ENCODE measurements at regions not wholly inside any gene's neighbourhood (a gene's known extent, or its start where the extent isn't known, plus 50 kb on each side); places are given as distances from the start of the nearest gene placed in this dataset.

DNA sequence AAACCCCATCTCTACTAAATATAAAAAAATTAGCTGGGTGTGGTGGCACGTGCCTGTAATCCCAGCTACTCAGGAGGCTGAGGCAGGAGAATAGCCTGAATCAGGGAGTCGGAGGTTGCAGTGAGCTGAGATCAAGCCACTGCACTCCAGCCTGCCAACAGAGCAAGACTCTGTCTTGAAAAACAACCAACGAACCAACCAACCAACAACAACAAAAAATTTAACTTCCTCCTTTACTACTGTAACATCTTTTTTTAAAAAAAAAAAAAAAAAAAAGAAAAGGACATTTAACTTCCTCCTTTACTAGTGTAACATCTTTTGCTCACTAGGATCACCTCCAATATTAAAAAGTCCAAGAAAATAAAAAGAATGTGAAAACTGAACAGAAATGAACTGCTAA is 92.3 kb upstream of the TMEM168 start:
- no peak overlapping the region for H3K4me3 ChIP-seq (ENCODE audit: low read depth, low read length)
- TF ChIP-seq ZFP37 (tag by site-specific recombination; IDR thresholded peaks at IDR 0.05) (no peak), ZNF311 (tag by site-specific recombination; IDR thresholded peaks at IDR 0.05; ENCODE audit: borderline replicate concordance) (no peak), SCRT1 (tag by site-specific recombination; IDR thresholded peaks at IDR 0.05; ENCODE audit: borderline replicate concordance) (no peak), EGR2 (tag by site-specific recombination; IDR thresholded peaks at IDR 0.05; ENCODE audit: low read depth) (no peak), ZNF473 (tag by site-specific recombination; IDR thresholded peaks at IDR 0.05) (no peak), ZBTB7A (tag by site-specific recombination; IDR thresholded peaks at IDR 0.05; ENCODE audit: low read depth) (no peak), ZNF341 (tag by site-specific recombination; IDR thresholded peaks at IDR 0.05; ENCODE audit: low read depth) (no peak), ZNF76 (tag by site-specific recombination; IDR thresholded peaks at IDR 0.05; ENCODE audit: borderline replicate concordance, low read depth) (no peak), ZNF747 (tag by site-specific recombination; IDR thresholded peaks at IDR 0.05) (no peak), ZSCAN23 (tag by site-specific recombination; IDR thresholded peaks at IDR 0.05) (no peak), ZNF561 (tag by site-specific recombination; IDR thresholded peaks at IDR 0.05; ENCODE audit: borderline replicate concordance) (no peak), ZNF175 (tag by site-specific recombination; IDR thresholded peaks at IDR 0.05) (no peak), KLF1 (tag by site-specific recombination; IDR thresholded peaks at IDR 0.05) (no peak), ZNF223 (tag by site-specific recombination; IDR thresholded peaks at IDR 0.05) (no peak)
- TF ChIP-seq, protein P1, sequence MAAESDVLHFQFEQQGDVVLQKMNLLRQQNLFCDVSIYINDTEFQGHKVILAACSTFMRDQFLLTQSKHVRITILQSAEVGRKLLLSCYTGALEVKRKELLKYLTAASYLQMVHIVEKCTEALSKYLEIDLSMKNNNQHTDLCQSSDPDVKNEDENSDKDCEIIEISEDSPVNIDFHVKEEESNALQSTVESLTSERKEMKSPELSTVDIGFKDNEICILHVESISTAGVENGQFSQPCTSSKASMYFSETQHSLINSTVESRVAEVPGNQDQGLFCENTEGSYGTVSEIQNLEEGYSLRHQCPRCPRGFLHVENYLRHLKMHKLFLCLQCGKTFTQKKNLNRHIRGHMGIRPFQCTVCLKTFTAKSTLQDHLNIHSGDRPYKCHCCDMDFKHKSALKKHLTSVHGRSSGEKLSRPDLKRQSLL (tag by site-specific recombination; IDR thresholded peaks at IDR 0.05), result no peak
- TF ChIP-seq, protein P2, sequence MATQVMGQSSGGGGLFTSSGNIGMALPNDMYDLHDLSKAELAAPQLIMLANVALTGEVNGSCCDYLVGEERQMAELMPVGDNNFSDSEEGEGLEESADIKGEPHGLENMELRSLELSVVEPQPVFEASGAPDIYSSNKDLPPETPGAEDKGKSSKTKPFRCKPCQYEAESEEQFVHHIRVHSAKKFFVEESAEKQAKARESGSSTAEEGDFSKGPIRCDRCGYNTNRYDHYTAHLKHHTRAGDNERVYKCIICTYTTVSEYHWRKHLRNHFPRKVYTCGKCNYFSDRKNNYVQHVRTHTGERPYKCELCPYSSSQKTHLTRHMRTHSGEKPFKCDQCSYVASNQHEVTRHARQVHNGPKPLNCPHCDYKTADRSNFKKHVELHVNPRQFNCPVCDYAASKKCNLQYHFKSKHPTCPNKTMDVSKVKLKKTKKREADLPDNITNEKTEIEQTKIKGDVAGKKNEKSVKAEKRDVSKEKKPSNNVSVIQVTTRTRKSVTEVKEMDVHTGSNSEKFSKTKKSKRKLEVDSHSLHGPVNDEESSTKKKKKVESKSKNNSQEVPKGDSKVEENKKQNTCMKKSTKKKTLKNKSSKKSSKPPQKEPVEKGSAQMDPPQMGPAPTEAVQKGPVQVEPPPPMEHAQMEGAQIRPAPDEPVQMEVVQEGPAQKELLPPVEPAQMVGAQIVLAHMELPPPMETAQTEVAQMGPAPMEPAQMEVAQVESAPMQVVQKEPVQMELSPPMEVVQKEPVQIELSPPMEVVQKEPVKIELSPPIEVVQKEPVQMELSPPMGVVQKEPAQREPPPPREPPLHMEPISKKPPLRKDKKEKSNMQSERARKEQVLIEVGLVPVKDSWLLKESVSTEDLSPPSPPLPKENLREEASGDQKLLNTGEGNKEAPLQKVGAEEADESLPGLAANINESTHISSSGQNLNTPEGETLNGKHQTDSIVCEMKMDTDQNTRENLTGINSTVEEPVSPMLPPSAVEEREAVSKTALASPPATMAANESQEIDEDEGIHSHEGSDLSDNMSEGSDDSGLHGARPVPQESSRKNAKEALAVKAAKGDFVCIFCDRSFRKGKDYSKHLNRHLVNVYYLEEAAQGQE (tag by site-specific recombination; IDR thresholded peaks at IDR 0.05), result no peak
- TF ChIP-seq, protein P3, sequence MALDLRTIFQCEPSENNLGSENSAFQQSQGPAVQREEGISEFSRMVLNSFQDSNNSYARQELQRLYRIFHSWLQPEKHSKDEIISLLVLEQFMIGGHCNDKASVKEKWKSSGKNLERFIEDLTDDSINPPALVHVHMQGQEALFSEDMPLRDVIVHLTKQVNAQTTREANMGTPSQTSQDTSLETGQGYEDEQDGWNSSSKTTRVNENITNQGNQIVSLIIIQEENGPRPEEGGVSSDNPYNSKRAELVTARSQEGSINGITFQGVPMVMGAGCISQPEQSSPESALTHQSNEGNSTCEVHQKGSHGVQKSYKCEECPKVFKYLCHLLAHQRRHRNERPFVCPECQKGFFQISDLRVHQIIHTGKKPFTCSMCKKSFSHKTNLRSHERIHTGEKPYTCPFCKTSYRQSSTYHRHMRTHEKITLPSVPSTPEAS (tag by site-specific recombination; IDR thresholded peaks at IDR 0.05), result no peak
- TF ChIP-seq, protein P4, sequence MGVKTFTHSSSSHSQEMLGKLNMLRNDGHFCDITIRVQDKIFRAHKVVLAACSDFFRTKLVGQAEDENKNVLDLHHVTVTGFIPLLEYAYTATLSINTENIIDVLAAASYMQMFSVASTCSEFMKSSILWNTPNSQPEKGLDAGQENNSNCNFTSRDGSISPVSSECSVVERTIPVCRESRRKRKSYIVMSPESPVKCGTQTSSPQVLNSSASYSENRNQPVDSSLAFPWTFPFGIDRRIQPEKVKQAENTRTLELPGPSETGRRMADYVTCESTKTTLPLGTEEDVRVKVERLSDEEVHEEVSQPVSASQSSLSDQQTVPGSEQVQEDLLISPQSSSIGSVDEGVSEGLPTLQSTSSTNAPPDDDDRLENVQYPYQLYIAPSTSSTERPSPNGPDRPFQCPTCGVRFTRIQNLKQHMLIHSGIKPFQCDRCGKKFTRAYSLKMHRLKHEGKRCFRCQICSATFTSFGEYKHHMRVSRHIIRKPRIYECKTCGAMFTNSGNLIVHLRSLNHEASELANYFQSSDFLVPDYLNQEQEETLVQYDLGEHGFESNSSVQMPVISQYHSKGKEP (tag by site-specific recombination; IDR thresholded peaks at IDR 0.05), result no peak
- TF ChIP-seq, protein P5, sequence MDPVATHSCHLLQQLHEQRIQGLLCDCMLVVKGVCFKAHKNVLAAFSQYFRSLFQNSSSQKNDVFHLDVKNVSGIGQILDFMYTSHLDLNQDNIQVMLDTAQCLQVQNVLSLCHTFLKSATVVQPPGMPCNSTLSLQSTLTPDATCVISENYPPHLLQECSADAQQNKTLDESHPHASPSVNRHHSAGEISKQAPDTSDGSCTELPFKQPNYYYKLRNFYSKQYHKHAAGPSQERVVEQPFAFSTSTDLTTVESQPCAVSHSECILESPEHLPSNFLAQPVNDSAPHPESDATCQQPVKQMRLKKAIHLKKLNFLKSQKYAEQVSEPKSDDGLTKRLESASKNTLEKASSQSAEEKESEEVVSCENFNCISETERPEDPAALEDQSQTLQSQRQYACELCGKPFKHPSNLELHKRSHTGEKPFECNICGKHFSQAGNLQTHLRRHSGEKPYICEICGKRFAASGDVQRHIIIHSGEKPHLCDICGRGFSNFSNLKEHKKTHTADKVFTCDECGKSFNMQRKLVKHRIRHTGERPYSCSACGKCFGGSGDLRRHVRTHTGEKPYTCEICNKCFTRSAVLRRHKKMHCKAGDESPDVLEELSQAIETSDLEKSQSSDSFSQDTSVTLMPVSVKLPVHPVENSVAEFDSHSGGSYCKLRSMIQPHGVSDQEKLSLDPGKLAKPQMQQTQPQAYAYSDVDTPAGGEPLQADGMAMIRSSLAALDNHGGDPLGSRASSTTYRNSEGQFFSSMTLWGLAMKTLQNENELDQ (tag by site-specific recombination; IDR thresholded peaks at IDR 0.05; ENCODE audit: low read depth), result no peak
- no peak overlapping the region for H3K27ac ChIP-seq (ENCODE audit: extremely low read depth, low read depth, low read length)
- ChIA-PET CTCF (no interaction called here), POLR2A (no interaction called here)
- H3K9me3 ChIP-seq (ENCODE audit: control insufficient read depth, insufficient read depth, low read depth, low read length), result no peaks in the 10 kb centered on the region
- H3K36me3 ChIP-seq (ENCODE audit: control insufficient read depth in 2 of 2, insufficient read depth in 1 of 2, low read length in 2 of 2), result peaks cover 0 to 4% of the 10 kb centered on the region in 2 experiments; a peak in 1 of 3 replicates
- H3K4me1 ChIP-seq (ENCODE audit: control insufficient read depth, insufficient read depth, low read length), result no peaks in the 10 kb centered on the region
